CD14-positive monocyte (primary cell): ENCODE measurements at regions not wholly inside any gene's neighbourhood (a gene's known extent, or its start where the extent isn't known, plus 50 kb on each side); places are given as distances from the start of the nearest gene placed in this dataset.
A peak's percentile ranks its signal among the peaks of the same experiment; 100 is the strongest.

Source experiments
- DNase-seq, 3 donors: peaks; one replicate each; pipeline ENCODE4 v3.0.0-alpha.2; 2011 to 2022
- H2AFZ ChIP-seq: 2 replicates; pipeline ENCODE4 v1.6.0; 2012; ENCODE audit warnings: mild to moderate bottlenecking, low read depth, low read length, inconsistent platforms; ENCODE audit not compliant: insufficient read depth, poor library complexity, severe bottlenecking
- H3K27ac ChIP-seq, 2 donors: 1 replicate in 1 of 2; 2 replicates in 1 of 2; pipeline ENCODE4 v1.5.1; 2012 to 2013; ENCODE audit warnings: low read length in 2 of 2, control low read depth in 1 of 2, inconsistent platforms in 1 of 2, low read depth in 1 of 2, mild to moderate bottlenecking in 1 of 2
- H3K27me3 ChIP-seq, 2 donors: one replicate each; pipeline versions ENCODE4 v1.6.0 to v1.6.1; 2011 to 2013; ENCODE audit warnings: low read length in 2 of 2; ENCODE audit not compliant: control insufficient read depth in 2 of 2, insufficient read depth in 2 of 2
- H3K36me3 ChIP-seq, 2 donors: replicated peaks in 1 of 2; 1 replicate in 1 of 2; 2 replicates in 1 of 2; pipeline versions ENCODE4 v1.5.1 to v1.6.1; 2012 to 2013; ENCODE audit warnings: low read length in 2 of 2, control low read depth in 1 of 2, inconsistent platforms in 1 of 2, mild to moderate bottlenecking in 1 of 2; ENCODE audit not compliant: insufficient read depth in 2 of 2, control insufficient read depth in 1 of 2
- H3K4me1 ChIP-seq, 2 donors: 1 replicate in 1 of 2; 2 replicates in 1 of 2; pipeline versions ENCODE4 v1.5.1 to v1.6.1; 2012 to 2013; ENCODE audit warnings: low read length in 2 of 2, control low read depth in 1 of 2, inconsistent platforms in 1 of 2, mild to moderate bottlenecking in 1 of 2, moderate library complexity in 1 of 2; ENCODE audit not compliant: insufficient read depth in 2 of 2, control insufficient read depth in 1 of 2
- H3K4me2 ChIP-seq: replicated peaks from 2 replicates; pipeline ENCODE3; 2012; ENCODE audit warnings: low read length, moderate library complexity, mild to moderate bottlenecking; ENCODE audit not compliant: poor library complexity, severe bottlenecking; ENCODE audit errors: extremely low read depth
- H3K4me3 ChIP-seq, 3 experiments: fragments of 200-600 bp in 1 of 3; sonication (generic) in 1 of 3; replicated peaks in 1 of 3; 1 replicate in 2 of 3; 2 replicates in 1 of 3; pipeline ENCODE4 v1.5.1; 2011 to 2013; ENCODE audit warnings: low read length in 3 of 3, mild to moderate bottlenecking in 3 of 3, control low read depth in 2 of 3, low read depth in 2 of 3, inconsistent platforms in 1 of 3, moderate library complexity in 1 of 3
- H3K79me2 ChIP-seq: 2 replicates; pipeline ENCODE4 v1.6.0; 2012; ENCODE audit warnings: mild to moderate bottlenecking, control low read depth, inconsistent platforms, low read length, moderate library complexity; ENCODE audit not compliant: insufficient read depth
- H3K9ac ChIP-seq: 2 replicates; pipeline ENCODE4 v1.6.0; 2017; ENCODE audit warnings: low read length, mild to moderate bottlenecking; ENCODE audit not compliant: insufficient read depth, poor library complexity, severe bottlenecking
- H3K9me3 ChIP-seq, 2 donors: replicated peaks in 1 of 2; 1 replicate in 1 of 2; 2 replicates in 1 of 2; pipeline versions ENCODE4 v1.5.1 to v1.6.1; 2012 to 2013; ENCODE audit warnings: low read length in 2 of 2, control low read depth in 1 of 2; ENCODE audit not compliant: control insufficient read depth in 1 of 2, insufficient read depth in 1 of 2
- H4K20me1 ChIP-seq: 2 replicates; pipeline ENCODE4 v1.6.0; 2012; ENCODE audit warnings: mild to moderate bottlenecking, low read length, control low read depth, moderate library complexity; ENCODE audit not compliant: insufficient read depth
- H3K27ac Mint-ChIP-seq, 7 donors: one replicate each; pipeline ENCODE4 v1.8.0; 2020; ENCODE audit warnings: mild to moderate bottlenecking in 7 of 7, mixed read lengths in 7 of 7, moderate library complexity in 6 of 7, inconsistent platforms in 2 of 7
- H3K27me3 Mint-ChIP-seq, 3 donors: one replicate each; pipeline ENCODE4 v1.8.0; 2021 to 2022; ENCODE audit warnings: low read depth in 3 of 3, mild to moderate bottlenecking in 3 of 3, mixed read lengths in 3 of 3, moderate library complexity in 3 of 3, inconsistent platforms in 1 of 3
- H3K36me3 Mint-ChIP-seq, 2 donors: one replicate each; pipeline ENCODE4 v1.8.0; 2020; ENCODE audit warnings: mixed read lengths in 2 of 2, inconsistent platforms in 1 of 2, mild to moderate bottlenecking in 1 of 2
- H3K4me1 Mint-ChIP-seq: one replicate; pipeline ENCODE4 v1.8.0; 2020; ENCODE audit warnings: mild to moderate bottlenecking, mixed read lengths
- H3K4me3 Mint-ChIP-seq, 2 donors: one replicate each; pipeline ENCODE4 v1.8.0; 2020; ENCODE audit warnings: mild to moderate bottlenecking in 2 of 2, mixed read lengths in 2 of 2, moderate library complexity in 1 of 2
- H3K9me3 Mint-ChIP-seq, 7 donors: one replicate each; pipeline ENCODE4 v1.8.0; 2020 to 2022; ENCODE audit warnings: mixed read lengths in 7 of 7, mild to moderate bottlenecking in 6 of 7, moderate library complexity in 6 of 7, inconsistent platforms in 2 of 7
- CTCF ChIP-seq: fragments of 200-600 bp; IDR thresholded peaks from one replicate; pipeline ENCODE4 v1.8.0; 2022; ENCODE audit warnings: antibody characterized with exemption, mild to moderate bottlenecking
- WGBS: methylation state at CpG from one replicate; pipeline ENCODE4 v1.1.5; 2013; ENCODE audit warnings: missing lambda C conversion rate; ENCODE audit not compliant: insufficient coverage; 5-methylcytosine and 5-hydroxymethylcytosine counted together
- intact Hi-C, 2 donors: fragments of 100-400 bp; cut with micrococcal nuclease; formaldehyde crosslinking; loops; one replicate each; pipeline versions ENCODE4 v1.15.0 to v1.15.1; 2023

- no peak overlapping the region for H3K27ac Mint-ChIP-seq
- intact Hi-C loops, result no loop called here
- DNase-seq, result no peak
Measured at GRCh38 chr4:38598489-38598888, 65.5 kb upstream of the KLF3 start.

GRCh38 chr4:38600575-38600974 is 63.4 kb upstream of the KLF3 start:
- DNase-seq, result peak; percentile 13 to 42 (median 25)
- no CpG with 5 or more reads among the region's 4 CpGs for WGBS
- H3K4me3 ChIP-seq, result peak overlapping the region in 1 of 3 experiments; percentile 35
- Mint-ChIP-seq H3K36me3 (no peaks in the 10 kb centered on the region), H3K4me1 (peaks cover 28% of the 10 kb centered on the region), H3K27me3 (no peaks in the 10 kb centered on the region), H3K9me3 (peaks cover 0 to 6% (median 2%) of the 10 kb centered on the region in 7 donors), H3K4me3 (no peak overlapping the region), H3K27ac (peak overlapping the region in 2 of 7 donors; percentile 27 to 51)
- H2AFZ ChIP-seq, result no peak overlapping the region
- H3K4me1 ChIP-seq, result peaks cover 16 to 20% of the 10 kb centered on the region in 2 donors
- no peaks in the 10 kb centered on the region for H3K36me3 ChIP-seq
- no peak overlapping the region for H3K4me2 ChIP-seq
- H3K79me2 ChIP-seq, result no peaks in the 10 kb centered on the region
- no peaks in the 10 kb centered on the region for H3K9me3 ChIP-seq
- intact Hi-C loops, result no loop called here
- no peaks in the 10 kb centered on the region for H4K20me1 ChIP-seq
- H3K27ac ChIP-seq, result peak overlapping the region in 1 of 2 donors; percentile 50
- no peak overlapping the region for H3K9ac ChIP-seq
- TF ChIP-seq CTCF, result no peak
- H3K27me3 ChIP-seq, result no peaks in the 10 kb centered on the region

More at GRCh38 chr4:38598489-38598888, 65.5 kb upstream of the KLF3 start:
- H3K27ac ChIP-seq, result no peak overlapping the region
- H3K4me1 ChIP-seq, result peaks cover 16 to 20% of the 10 kb centered on the region in 2 donors
- no peaks in the 10 kb centered on the region for H3K27me3 ChIP-seq
- no peak for TF ChIP-seq CTCF
- Mint-ChIP-seq H3K4me3 (no peak overlapping the region), H3K36me3 (no peaks in the 10 kb centered on the region), H3K4me1 (peaks cover 23% of the 10 kb centered on the region), H3K27me3 (no peaks in the 10 kb centered on the region), H3K9me3 (peaks cover 0 to 6% (median 2%) of the 10 kb centered on the region in 7 donors)
- no peak overlapping the region for H3K4me3 ChIP-seq
- H4K20me1 ChIP-seq, result no peaks in the 10 kb centered on the region
- no peak overlapping the region for H3K9ac ChIP-seq
- WGBS, result no CpG with 5 or more reads among the region's 3 CpGs
- H2AFZ ChIP-seq, result no peak overlapping the region
- no peak overlapping the region for H3K4me2 ChIP-seq
- no peaks in the 10 kb centered on the region for H3K79me2 ChIP-seq
- no peaks in the 10 kb centered on the region for H3K9me3 ChIP-seq
- H3K36me3 ChIP-seq, result no peaks in the 10 kb centered on the region
